SKM-1 treated with dmso at 0.1 percent for 144 hours (cell line): ENCODE measurements at regions not wholly inside any gene's neighbourhood (a gene's known extent, or its start where the extent isn't known, plus 50 kb on each side); places are given as distances from the start of the nearest gene placed in this dataset.
"Not testable (repeated sequence)": the region's sequence is repeated elsewhere in the genome, so short reads cannot be mapped to it uniquely, and the experiment has no call there.

Experiments
- DNase-seq: peaks from one replicate; lab custom pipeline; 2025; ENCODE audit not compliant: unreplicated experiment; lab: John Stamatoyannopoulos, UW

GRCh38 chr1:222012816-222013215 is 270.9 kb upstream of the DUSP10 start:
- DNase-seq = no peak

- DNase-seq = no peak
Measured at GRCh38 chr1:222010306-222010705, 268.4 kb upstream of the DUSP10 start.

GRCh38 chr1:222009105-222009730 is 267.3 kb upstream of the DUSP10 start:
- DNase-seq = peak; percentile 7

- no peak for DNase-seq
Measured at GRCh38 chr1:222006715-222007114, 264.8 kb upstream of the DUSP10 start.

GRCh38 chr1:222004784-222005183 is 262.9 kb upstream of the DUSP10 start:
- no peak for DNase-seq

GRCh38 chr1:222004034-222004433 is 262.1 kb upstream of the DUSP10 start:
- DNase-seq = no peak

DNA sequence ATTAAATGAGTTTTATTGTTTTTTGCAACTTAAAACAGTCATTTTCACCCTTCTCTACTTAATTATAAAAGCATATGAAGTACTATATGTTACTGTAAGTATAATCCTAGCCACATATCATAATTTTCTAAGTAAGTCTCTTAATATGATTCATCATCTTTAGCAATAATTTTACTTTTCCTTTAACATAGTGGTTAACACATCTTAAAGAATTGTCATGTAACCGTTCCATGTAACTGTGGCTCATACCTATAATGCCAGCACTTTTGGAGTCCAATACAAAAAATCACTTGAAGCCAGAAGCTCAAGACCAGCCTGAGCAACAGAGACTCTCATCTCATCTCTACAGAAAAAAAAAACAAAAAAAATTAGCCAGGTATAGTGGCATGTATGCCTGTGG is 260.6 kb upstream of the DUSP10 start:
- DNase-seq = no peak

- no peak for DNase-seq
Measured at GRCh38 chr1:222000131-222000530, 258.2 kb upstream of the DUSP10 start.

GRCh38 chr1:221998781-221999180 is 256.9 kb upstream of the DUSP10 start:
- no peak for DNase-seq

DNA sequence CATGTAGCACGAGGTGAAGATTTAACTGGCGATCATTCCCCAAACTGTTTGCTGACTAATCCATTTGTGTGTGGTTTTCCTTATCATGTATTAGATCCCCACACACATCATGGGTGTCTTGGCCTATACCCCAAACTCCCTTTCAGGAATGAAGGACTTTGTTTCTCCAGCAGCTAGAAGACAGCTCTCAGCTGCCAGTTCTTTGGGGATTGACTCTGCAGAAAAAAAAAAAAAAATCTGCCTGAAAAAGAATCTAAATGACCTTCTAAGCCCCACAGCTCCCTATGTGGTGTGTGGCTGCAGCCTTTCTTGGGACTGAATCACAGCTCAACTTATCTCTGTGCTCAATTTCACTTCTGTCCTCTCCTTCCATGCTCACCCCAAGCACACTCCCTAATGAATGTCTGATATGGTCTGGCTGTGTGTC is 256.3 kb upstream of the DUSP10 start:
- DNase-seq = no peak

DNA sequence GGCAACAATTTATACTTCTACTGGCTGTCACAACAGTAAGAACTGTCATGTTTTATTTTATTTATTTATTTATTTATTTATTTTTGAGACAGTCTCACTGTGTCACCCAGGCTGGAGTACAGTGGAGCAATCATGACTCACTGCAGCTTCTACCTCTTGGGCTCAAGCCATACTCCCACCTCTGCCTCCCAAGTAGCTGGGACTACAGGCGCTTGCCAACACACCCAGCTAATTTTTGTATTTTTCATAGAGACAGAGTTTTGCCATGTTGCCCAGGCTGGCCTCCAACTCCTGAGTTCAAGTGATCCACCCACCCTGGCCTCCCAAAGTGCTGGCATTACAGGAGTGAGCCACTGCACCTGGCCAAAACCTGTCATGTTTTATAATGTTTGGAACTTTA is 255.1 kb upstream of the DUSP10 start:
- DNase-seq = not testable (repeated sequence)

GRCh38 chr1:221994939-221995338 is 253.1 kb upstream of the DUSP10 start:
- DNase-seq = no peak

DNA sequence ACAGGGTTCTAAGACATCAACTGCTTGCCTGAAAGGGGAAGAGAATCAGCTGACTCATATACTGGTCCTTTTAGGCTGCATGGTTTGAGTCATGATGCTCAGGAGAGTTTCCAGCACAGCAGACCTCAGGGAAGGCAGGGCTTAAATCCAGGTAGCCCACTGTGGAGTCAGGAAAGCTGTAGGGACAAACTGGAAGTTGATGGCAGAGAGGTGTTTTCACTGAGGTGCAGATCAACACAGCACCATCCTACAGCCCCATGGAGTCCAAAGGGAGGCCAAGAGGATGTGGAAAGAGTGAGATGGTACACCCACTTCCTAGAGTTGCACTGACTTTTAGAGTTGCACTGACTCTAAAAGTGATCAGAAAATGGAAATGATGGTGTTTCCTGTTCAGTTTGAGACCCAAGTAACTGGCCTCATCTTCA is 252.4 kb upstream of the DUSP10 start:
- no peak for DNase-seq

DNA sequence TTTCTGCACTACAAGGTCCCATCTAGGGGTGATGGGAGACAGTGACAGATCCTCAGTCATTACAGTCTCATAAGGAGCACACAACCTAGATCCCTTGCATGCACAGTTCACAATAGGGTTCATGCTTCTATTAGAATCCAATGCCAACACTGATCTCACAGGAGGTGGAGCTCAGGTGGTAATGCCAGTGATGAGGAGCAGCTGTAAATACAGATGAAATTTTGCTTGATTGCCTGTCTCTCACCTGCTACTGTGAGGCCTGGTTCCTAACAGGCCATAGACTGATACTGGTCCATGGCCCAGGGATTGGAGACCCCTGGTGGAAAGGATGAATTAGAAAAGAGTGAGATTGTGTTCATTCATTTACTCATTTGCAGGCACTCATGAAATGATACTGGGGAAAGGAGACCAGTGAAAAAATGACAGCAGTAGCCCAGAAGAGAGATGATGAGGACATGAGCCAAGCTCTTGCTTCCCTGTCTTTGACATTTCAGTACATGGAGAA is 251.6 kb upstream of the DUSP10 start:
- no peak for DNase-seq

DNA sequence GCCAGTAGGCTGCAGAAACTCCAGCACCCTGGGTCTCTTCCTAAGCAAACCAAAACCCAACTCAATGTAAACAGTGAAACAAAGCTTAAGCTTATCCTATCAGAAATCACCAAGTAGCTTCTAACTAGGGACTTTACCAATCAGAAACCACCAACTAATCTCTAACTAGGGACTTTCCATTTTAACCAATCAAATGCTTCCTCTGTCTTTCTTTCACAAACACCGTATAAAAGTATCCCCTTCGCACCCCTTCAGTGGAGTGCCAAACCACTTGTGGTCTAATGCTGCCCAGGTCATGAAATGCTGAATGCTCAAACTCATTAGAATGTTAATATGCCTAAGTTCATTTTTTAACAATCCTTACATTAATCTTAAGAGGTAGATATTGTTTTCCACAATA is 250.5 kb upstream of the DUSP10 start:
- DNase-seq = no peak

DNA sequence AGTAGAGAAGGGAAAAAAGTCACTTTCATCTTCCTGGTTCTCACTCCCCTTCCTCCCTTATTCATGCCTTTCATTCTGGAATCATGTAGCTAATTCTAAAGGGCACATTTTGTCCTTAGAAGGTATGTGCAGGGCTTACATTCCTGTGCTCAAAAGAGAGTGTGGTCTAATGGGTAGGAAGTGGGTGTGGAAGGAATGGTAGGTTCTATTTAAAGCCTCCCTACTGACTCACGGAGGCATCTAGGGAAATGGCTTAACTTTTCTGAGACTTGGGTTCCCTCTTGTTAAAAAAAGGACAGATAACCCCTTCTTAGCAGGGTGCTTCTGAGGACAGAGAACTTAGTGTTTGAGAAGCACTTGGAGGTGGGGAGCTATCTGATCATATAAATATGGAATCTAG is 249.3 kb upstream of the DUSP10 start:
- no peak for DNase-seq

- DNase-seq = no peak
Measured at GRCh38 chr1:221989741-221990140, 247.9 kb upstream of the DUSP10 start.

DNA sequence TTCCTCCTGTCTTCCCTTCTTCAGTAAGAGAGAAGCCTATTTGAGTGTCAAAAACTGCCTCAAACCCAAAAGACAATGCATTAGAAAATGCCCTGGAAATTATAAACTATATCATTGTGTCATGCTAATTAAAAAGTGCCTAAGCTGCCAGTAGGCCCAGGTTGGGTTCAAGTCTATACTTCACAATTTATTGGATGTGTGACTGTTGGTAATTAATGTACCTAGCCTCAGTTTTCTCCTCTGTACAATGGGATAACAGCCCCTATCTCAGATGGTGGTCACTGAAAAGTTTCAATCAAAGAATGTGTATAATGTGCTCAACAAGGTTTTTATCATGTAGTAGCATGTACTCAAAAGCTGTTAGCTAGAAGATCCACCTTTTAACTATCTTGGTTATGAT is 246.9 kb upstream of the DUSP10 start:
- no peak for DNase-seq

- DNase-seq = no peak
Measured at GRCh38 chr1:221987860-221988520, 246.1 kb upstream of the DUSP10 start.

GRCh38 chr1:221983444-221983843 is 241.6 kb upstream of the DUSP10 start:
- DNase-seq = no peak

- DNase-seq = no peak
Measured at GRCh38 chr1:221981461-221981860, 239.6 kb upstream of the DUSP10 start.

- DNase-seq = no peak
Measured at GRCh38 chr1:221979444-221980032, 237.6 kb upstream of the DUSP10 start.
